Hematopoietic multipotent progenitor cell treated with erythropoietin and hydrocortisone succinate and interleukin-3 and kit ligand, for 17 days (in vitro differentiated cells): ENCODE measurements at regions not wholly inside any gene's neighbourhood (a gene's known extent, or its start where the extent isn't known, plus 50 kb on each side); places are given as distances from the start of the nearest gene placed in this dataset.
"Not testable (repeated sequence)": the region's sequence is repeated elsewhere in the genome, so short reads cannot be mapped to it uniquely, and the experiment has no call there.

ENCODE experiments used
- DNase-seq: peaks from one replicate; pipeline ENCODE4 v3.0.0-alpha.2; 2015; ENCODE audit warnings: low spot score

DNA sequence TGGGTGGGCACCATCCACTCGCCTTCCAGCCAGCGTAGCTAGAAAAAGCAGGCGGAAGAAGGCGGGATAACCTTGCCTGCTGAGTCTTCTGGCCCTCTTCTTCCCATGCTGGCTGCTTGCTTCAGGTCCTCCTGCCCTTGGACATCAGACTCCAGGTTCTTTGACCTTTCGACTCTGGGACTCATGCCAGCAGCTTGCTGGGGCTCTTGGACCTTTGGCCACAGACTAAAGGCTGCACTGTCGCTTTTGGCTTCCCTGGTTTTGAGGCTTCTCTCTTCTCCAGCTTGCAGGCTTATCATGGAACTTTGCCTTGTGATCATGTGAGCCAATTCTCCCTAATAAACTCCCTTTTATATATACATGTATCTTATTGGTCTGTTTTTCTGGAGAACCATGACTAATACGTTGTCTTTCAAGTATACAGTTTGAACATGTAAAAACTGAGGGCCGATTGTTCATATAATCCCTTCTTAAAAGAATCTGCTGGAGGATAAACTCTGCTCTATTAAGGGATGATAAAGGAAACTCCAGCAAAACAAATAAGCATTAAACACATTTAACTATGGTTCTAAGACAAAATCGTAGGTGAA is 116.6 kb upstream of the LCORL start:
- DNase-seq, result no peak

DNA sequence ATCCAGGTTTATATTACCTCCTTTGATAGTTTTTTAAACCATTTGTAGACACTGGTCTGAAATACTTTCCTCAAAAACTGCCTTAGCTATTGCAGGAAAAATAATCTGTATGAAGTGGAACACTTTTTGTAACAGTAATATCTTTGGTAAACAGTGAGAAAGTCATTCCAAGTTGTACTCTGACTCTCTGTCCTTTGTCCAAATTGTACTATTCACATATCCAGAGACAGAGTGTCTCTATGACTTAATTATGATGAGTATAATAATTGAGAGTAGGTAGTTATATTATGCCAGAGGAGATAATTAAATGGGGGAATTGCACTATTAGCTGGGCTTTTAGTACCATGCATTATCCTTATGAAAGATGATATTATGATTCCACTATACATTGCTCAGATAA is 112.6 kb upstream of the LCORL start:
- no peak for DNase-seq

GRCh38 chr4:18130256-18130655 is 108.7 kb upstream of the LCORL start:
- DNase-seq, result no peak

- DNase-seq, result no peak
Measured at GRCh38 chr4:18128241-18128640, 106.7 kb upstream of the LCORL start.

- DNase-seq, result no peak
Measured at GRCh38 chr4:18127030-18127429, 105.5 kb upstream of the LCORL start.

DNA sequence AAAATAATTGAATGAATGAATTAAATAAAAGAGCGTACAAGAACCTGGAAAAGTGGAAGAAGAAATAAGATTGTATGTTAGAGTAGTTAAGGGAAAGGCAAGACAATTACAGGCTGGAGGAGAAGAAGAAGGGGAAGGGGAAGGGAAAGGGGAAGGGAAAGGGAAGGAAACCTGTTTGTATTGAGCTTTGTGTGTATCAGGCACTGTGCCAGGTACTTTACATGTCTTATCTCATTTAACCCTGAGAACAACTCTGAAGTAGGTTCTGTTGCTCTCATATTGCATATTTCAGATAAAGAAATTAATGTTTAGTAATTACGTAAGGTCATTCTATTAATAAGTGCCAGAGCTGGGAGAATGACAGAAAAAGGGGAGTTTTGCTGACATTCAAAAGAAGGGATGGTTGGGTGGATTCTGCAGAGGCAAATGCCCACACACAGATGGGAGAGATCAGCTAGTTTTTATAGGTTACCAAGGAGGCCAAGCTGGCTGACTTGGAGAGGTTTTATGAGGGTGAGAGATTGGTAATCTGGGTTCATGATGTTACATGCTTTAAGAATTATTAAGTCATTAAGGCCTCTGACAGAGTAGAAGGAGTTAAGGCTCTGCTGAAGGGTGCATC is 92.3 kb upstream of the LCORL start:
- DNase-seq, result no peak

DNA sequence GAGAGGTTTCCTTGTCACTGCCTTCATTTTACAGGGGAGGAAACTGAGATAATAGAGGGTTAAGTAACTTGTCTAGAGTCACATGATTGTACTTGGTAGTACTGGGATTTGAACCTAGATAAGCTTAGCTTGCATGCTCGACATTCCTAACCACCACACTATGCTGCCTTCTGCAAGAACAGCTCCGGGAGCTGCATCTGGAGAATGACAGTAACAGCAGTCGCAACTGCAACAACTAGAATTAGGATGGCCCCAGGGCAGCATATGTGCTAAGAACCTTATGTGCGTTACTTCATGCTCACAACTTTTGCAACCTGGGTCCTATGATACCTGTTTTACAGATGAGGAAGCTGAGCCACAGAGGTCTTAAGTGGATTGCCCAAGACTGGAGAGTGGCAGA is 89.5 kb upstream of the LCORL start:
- DNase-seq, result no peak

- DNase-seq, result no peak
Measured at GRCh38 chr4:18110099-18110498, 88.5 kb upstream of the LCORL start.

DNA sequence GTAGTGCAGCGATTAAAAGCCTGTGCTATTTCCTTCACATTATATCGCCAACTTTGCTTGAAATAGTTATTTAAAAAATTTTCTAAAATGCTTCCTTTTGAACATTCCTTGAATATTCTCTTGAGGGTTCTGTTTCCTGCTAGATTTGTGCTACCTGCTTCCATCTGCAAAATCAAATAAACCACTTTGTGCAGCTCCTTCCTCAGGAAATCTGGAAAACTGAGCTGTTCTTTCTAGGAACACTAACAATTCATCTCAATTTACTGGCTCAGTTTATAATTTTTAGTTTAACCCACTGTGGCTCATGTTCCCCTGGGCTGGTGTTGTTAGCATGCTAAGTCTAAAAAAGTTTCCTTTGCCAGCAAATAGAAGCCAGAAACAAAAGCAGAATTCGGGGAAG is 88.1 kb upstream of the LCORL start:
- no peak for DNase-seq

DNA sequence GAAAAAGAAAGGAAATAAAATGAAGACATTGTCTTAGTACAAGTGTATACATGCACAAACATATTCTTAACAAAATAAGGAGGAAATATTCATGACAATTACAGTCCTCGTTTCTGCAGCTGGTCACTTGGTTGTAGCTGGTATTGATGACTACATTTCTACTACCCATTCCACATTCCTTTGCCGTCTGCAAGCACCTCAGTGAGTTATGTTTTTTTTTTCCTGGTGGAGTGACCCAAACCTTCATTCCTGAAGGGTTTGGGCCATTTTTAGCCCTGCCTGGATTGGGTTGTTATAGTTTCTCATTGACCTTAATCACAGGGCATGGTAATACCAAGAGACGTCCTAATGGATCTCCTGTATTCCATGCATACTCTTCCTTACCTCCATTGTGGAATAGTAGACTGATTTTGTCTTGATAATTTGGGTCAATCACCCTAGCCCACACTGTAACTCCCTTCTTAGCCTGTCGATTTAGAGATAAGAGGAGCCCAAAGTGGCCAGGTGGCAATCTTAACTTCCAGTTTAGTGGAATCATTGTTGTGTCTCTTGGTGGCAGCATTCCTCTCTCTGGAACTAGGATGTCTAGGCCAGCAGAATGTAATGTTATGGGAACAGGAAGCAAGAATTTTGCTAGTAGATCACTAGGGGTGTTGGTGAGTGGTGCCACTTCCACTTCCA is 86.4 kb upstream of the LCORL start:
- DNase-seq, result not testable (repeated sequence)

DNA sequence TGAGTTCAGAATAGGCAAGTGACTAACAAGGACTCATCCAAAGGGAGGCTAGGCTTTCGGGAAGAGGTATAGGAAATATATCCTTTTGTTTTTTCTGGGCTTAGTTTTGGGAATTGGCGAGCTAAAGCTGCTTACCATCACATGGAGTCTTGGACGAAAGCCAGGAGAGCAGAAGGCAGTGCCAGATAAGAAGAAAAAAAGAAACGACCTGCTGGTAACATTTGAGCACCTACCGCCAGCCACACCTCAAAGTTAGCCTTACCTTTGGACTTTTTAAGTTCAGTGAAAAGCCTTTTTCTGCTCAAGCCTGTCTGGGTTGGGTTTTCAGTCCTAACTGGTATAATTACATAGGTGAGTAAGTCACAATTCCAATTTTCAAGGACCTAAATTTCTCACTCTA is 85.1 kb upstream of the LCORL start:
- no peak for DNase-seq

GRCh38 chr4:18105030-18106011 is 83.8 kb upstream of the LCORL start:
- no peak for DNase-seq

DNA sequence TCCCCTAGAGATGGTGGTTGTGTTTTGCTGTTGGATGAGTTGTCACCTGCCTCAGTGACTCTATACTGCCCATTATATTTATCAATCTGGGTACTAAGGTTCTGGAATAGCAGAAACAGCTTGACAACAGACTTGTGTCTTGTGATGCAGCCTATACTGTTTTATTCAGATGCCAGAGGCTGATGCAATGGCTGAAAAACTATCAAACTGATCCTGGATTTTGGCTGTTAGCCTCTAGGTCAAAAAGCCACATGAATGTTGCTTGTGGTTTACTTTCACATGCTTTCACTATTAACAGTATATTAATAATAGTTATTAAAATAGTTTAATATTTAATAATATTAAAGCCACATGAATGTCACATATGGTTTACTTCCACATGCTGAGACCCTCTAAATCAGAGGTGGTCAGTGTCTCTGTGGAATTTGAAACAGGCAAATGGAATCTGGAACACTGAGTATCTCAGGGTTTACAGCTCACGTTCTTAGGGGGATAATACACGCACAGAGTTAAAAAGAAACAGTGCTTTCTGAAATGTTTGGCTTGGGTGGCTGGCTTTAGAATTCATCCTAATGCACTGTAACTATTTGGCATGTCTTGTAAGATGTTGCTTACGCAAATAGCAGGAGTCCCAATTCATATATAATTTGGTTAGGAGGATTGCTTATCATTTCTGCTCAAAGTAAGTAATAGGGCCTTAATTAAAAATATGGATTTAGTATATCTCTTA is 82.5 kb upstream of the LCORL start:
- no peak for DNase-seq

DNA sequence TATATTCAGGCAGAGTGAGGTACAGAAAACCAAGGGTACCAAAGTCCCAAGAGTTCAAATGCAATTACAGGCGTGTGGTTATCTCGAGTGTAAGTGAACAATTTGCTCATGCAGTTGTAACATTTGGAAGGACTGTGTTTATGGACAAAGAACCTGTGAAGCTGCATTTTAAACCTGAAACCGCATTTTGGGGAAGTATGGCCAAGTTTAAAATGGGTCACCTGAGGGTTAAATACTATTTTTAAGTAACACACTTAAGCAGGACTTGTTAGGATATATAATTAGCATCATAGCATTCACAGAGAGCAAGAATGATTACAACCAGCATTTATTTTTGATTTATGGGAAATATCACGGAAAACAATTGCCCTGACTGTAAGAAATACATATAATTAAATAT is 79.1 kb upstream of the LCORL start:
- no peak for DNase-seq

GRCh38 chr4:18090447-18090846 is 68.9 kb upstream of the LCORL start:
- DNase-seq, result not testable (repeated sequence)

DNA sequence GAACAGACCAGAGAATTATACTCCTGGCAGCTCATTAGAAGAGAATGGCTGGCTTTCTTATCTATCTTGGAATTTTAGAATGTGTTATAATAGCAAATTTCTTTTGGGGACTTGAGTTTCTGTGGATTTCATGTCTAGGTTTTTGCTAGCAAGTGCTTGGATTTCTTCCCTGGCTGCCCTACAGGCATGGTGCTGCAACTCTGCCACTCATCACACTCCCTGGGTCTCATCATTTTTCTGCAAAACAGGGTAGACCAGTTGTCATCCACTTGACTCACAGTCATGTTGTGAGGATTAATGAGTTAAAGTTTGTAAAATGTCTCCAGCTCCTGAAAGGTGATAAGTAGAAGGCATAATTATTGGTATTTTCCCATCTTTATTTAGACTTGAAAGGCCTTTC is 60.7 kb upstream of the LCORL start:
- no peak for DNase-seq

DNA sequence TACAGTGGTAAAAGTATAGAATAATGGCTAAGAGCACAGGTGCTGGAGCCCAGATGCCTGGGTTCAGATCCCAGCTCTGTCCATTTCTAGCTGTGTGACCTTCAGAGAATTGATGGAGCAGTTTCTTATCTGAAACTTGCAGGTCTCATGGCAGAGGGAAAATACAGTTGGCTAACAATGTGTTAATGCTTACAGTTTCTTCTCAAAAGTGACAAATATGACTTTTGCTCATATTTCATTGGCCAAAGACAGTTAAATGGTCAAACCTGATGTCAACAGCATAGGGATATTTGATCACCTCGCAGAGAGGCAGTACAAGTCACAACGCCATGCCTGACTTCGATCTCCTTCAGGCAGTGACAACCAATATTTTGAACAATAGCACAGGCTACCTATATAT is 60.2 kb upstream of the LCORL start:
- DNase-seq, result no peak

- no peak for DNase-seq
Measured at GRCh38 chr4:18077808-18078207, 56.3 kb upstream of the LCORL start.

GRCh38 chr4:18075823-18076433 is 54.4 kb upstream of the LCORL start:
- peak; percentile 18 for DNase-seq

DNA sequence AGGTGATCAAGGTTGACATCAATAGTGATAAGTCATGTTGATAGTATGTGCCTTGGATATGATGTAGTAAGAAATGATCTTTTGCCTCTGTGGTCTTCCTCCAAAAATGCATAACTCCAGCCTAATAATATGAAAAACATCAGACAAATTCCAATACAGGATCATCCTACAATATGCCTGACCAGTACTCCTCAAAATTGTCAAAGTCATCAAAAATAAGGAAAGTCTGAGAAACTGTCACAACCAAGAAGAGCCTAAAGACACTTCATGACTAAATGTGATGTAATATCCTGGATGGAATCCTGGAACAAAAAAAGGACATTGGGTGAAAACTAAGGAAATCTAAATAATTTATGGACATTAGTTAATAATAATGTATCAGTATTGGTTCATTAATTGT is 50.3 kb upstream of the LCORL start:
- no peak for DNase-seq
